Activated CD4-positive, CD25-positive, alpha-beta regulatory T cell treated with anti-CD3 and anti-CD28 coated beads, Interleukin-2, amount 50 U/mL, for 24 hours (primary cell): ENCODE measurements at regions not wholly inside any gene's neighbourhood (a gene's known extent, or its start where the extent isn't known, plus 50 kb on each side); places are given as distances from the start of the nearest gene placed in this dataset.

Source experiments
- ATAC-seq, 2 donors: fragments of 150-1000 bp; cut with Tn5 transposase; one replicate each; pipeline ENCODE4 v1.10.0; 2021; ENCODE audit warnings: mild to moderate bottlenecking in 1 of 2, moderate library complexity in 1 of 2

GRCh38 chr10:4062751-4063150, 277.7 kb upstream of the KLF6 start:
- ATAC-seq, result no peak

- no peak for ATAC-seq
Measured at GRCh38 chr10:4062072-4062471, 277.1 kb upstream of the KLF6 start.

- no peak for ATAC-seq
Measured at GRCh38 chr10:4061441-4061951, 276.5 kb upstream of the KLF6 start.

DNA sequence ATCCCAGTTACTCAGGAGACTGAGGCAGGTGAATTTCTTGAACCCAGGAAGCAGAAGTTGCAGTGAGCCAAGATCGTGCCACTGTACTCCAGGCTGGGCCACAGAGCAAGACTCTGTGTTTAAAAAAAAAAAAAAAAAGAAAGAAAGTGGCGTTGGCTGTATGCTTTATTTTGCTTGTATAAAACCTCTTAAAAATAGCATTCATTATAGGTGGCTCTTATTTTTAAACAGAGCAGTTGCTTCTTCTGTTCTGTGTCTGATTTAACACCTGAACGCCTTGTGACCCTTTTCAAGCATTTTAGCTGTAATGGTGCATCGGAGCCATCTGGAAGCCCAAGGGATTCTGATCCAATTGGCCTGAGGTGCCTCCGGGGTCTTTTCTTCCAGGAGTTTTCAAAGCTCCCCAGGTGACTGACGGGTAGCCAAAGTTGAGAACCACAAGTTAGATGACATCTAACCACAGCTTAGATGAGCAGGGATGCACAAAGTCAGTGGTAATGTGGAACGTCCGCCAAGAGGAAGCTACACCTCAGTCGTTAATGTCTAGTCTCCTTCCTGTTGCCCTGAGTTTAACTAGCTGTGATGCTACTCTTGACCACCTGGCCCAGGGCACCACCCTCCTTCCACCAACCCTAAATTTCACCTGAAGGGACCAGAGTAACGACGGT, 274.6 kb upstream of the KLF6 start:
- ATAC-seq, result no peak

GRCh38 chr10:4058514-4059029, 273.6 kb upstream of the KLF6 start:
- ATAC-seq, result no peak

GRCh38 chr10:4057725-4058513, 272.9 kb upstream of the KLF6 start:
- ATAC-seq, result no peak

GRCh38 chr10:4057021-4057420, 272.0 kb upstream of the KLF6 start:
- ATAC-seq, result no peak

DNA sequence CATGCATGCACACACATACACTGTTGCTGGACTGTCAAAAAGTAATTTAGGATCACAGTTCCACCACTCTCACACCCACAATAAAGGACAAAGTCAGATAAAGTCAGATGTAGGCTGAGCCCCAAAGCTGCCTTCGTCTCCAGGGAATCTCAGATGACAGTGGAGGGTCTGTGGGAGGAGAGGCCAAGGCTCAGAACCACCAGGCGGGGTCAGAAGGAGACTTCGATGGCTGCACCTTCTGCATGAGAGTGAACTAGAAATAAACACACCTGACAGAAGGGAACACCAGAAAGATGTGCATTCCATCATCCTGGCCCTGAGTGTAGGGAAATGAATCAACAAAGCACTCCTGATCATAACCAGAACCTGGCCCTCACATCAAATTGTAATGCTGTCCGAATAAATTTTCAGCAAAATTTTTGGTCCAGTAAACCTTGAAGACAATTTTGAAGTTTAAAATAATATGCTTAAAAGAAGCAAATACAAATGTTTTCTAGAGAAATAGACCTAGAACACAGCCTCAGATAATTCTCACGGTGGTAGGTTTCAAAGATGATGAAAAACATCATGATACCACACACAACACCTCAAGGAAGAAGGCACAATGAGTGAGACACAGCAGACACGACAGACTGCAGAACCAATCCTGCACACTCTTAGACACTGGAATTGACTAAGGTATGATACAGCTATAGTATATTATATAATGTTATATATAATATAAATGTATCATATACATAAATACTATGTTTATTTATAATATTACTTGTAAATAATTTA, 269.8 kb upstream of the KLF6 start:
- no peak for ATAC-seq

- no peak for ATAC-seq
Measured at GRCh38 chr10:4053940-4054339, 268.9 kb upstream of the KLF6 start.

DNA sequence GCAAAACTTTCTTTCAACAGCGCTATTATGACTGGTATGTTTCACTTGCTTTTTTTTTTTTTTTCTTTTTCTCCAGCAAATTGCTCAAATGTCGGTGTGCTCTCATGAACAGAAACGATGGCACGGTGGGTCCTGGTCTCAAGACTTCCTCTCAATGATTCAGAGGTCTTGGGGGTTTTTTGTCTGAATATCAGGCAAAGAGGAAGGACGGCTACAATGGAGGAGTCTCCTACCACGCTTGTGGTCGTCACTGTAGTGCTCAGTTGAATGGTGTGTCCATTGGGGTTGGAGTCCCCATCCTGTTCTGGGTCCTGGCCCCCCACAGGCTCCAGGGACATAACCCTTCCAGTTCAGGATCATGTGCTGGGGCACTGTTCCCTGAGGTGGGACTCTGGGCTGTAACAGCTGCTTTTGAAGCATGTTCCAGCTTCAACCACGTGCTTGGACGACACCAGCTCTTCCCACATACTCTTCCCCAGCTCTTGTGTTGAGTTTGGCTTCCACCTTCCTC, 266.7 kb upstream of the KLF6 start:
- ATAC-seq, result no peak

- no peak for ATAC-seq
Measured at GRCh38 chr10:4051011-4051640, 266.1 kb upstream of the KLF6 start.

DNA sequence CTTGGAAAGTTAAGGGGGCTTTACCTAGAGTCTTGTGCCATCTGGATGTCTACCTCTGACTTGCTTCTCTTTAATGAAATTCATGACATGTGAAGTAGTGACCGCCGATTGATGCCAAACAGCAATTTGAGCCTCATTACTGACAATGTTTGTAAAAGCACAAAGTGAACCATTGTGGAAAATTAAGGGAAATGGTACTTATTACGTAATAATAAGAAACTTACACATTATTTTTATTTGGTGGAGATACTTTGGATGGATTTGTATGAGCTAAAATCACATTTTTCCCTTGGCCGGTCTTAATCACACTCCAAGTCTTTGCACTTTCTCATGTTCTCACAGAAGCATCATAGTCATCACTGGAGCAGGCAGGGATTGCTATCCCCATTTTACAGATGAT, 265.1 kb upstream of the KLF6 start:
- ATAC-seq, result no peak

DNA sequence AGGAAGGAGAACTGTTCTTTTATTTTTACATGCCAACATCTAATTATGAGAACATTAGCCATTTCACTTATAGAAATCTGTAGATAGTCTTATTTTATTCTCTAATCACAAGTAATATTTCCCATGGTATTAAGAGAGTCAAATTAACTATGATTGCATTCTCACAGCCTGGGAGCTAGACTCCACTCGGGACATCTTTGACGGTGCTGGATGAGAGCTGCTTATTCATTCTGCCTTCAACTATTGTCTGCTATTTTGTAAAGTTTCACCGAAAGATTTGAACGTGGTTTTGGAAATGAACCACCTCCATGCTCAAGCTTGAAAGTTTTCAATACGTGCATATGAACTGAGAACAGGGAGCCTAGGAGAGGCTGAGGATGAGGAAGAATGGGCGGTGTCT, 264.3 kb upstream of the KLF6 start:
- ATAC-seq, result no peak

- ATAC-seq, result no peak
Measured at GRCh38 chr10:4048236-4048864, 263.3 kb upstream of the KLF6 start.

- no peak for ATAC-seq
Measured at GRCh38 chr10:4046712-4047354, 261.8 kb upstream of the KLF6 start.

GRCh38 chr10:4046030-4046429, 261.0 kb upstream of the KLF6 start:
- ATAC-seq, result no peak

DNA sequence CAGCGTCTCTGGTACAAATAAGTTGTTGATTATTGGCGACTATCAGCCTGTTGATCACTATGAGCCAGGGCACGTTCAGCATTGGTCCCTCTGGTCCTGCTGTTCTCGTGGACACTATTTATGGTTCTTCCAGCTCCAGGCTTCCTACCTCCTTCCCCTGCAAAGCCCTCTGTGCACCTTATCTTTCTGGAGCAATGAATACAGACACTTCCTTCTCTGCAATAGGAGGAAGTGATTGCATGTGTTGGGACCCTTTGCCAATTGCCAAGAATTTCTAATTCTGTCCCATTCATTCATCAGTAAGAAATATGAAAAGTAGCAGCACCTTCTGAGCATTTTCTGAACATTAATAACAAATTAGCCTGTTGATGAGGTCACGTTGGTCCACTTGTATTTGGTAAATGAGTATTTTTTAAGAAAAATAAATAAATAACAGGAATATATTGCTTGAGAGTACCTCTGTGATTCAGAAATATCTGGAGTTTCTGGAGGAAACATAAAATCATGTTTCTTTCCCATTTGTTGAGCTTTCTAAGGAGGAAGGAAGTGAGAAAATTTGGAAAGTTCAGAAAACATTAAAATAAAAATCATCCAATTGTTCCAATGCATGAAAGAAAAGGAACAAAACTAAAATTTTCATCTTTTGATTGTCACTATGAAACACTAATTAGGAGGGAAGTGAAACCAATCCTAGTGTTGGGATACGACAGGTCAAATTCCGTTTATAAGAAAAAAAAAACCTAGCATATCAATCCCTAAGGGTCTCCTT, 259.1 kb upstream of the KLF6 start:
- no peak for ATAC-seq

GRCh38 chr10:4041635-4042034, 256.6 kb upstream of the KLF6 start:
- no peak for ATAC-seq

DNA sequence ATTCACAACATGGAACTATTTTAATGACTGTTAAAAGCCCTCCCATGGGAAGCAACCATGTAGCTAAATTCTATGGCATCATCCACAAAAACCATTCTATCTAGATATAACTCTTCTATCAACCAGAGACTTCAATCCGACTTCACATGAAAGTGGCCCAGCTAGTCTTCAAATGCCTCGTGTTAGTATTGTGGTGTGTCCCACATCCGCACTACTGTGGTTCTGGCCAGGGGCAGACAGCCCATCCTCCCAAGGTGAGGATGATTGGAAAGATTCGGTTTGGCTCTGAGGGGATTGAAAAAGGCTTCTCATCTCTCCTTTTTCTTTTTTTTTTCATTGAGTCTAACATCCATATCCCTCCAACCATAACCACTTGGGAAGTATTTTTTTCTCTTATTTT, 253.0 kb upstream of the KLF6 start:
- ATAC-seq, result no peak

DNA sequence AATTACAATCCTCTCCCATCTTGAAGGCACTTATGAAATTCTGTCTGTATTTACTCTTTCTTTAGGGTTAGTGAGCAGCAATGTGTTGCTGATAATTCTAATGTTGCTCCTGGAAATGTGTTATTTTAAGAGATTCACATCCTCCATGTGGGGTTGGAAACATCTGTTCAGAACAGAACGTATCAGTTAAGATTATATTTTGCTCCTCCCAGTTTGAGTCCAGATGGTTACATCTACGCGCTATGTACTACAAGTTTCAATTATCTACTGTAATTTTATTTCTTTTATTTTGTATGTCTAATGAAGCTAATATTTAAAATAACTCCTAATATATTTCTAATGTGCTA, 250.6 kb upstream of the KLF6 start:
- no peak for ATAC-seq
